ENCODE measurements at regions not wholly inside any gene's neighbourhood (a gene's known extent, or its start where the extent isn't known, plus 50 kb on each side); places are given as distances from the start of the nearest gene placed in this dataset.
"Not testable (repeated sequence)": the region's sequence is repeated elsewhere in the genome, so short reads cannot be mapped to it uniquely, and the experiment has no call there.

DNA sequence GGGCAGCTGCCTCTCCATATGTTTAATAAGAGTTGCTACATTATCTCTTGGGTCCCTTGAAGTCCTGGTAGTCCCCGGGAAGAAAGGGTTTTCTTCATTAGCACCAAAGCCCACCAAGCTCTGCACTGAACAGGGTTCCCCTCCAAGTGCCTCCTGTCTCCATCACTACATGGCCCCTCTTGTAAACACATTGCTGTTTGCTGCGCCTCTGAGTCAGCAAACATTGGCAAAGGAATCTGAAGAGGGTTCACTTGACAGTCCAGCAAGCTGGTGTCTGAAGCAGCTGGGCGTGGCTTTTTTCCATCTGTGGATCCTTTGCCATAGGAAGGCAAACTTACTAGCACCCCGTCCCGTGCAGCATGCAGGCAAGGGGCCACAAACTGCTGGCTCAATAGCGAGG lies 82.8 kb downstream of the TEX51 start:
- Mint-ChIP-seq H3K36me3 (no peaks in the 10 kb centered on the region), H3K4me1 (no peaks in the 10 kb centered on the region), H3K27ac (no peak overlapping the region), H3K9me3 (no peaks in the 10 kb centered on the region), H3K4me3 (no peak overlapping the region)
- ATAC-seq = no peak
- no peak for DNase-seq (ENCODE audit: low spot score in 2 of 2)

DNA sequence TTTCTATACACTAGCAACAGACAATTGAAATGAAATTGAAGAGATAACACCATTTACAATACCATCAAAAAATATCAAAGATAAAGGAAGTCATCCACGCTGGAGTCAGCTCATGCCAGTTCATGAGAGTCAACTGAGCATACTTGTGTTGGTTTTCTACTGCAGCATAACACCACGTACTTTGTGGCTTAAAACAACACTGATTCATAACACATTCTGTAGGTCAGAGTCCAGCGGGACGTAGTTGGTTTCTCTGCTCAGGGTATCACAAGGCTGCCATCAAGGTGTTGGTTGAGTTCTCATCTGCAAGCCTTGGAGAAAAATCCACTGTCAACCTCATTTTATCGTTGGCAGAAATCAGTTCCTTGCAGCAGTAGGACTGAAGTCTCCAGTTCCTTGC lies 84.2 kb downstream of the TEX51 start:
- H3K9me3 Mint-ChIP-seq = no peaks in the 10 kb centered on the region
- no peak overlapping the region for H3K27ac Mint-ChIP-seq
- H3K4me3 Mint-ChIP-seq = no peak overlapping the region
- DNase-seq (ENCODE audit: low spot score in 2 of 2) (no peak), ATAC-seq (no peak)
- H3K4me1 Mint-ChIP-seq = no peaks in the 10 kb centered on the region
- H3K36me3 Mint-ChIP-seq = no peaks in the 10 kb centered on the region

DNA sequence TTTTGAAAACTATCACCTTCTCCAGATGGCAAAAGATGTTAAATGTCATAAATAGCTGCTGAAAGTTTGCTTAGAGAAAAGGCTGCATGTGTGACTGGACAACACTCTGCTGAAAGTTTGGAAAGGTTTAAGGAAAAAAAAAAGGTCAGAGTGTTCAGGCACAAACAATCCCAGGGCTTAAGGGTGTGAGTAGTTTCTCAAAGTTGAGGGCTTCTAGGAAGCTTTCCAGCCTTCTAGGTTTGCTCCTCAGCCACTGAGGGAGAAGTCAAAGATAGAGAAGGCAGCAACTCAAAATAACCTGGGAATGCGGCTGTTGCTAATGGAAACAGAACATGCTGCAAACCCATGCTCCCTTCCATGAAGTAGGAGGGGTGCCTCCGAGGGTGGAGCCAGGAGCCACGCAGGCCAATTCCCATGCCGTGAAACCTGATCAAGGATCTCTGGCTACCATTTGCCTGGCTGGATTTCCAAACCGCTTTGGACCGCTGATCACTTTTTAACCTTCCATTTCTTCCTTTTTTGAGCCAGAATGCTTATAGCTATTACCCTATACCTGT lies 88.0 kb downstream of the TEX51 start:
- no peak overlapping the region for H3K4me3 Mint-ChIP-seq
- no peak overlapping the region for H3K27ac Mint-ChIP-seq
- no peak for ATAC-seq
- no peaks in the 10 kb centered on the region for H3K36me3 Mint-ChIP-seq
- no peaks in the 10 kb centered on the region for H3K9me3 Mint-ChIP-seq
- DNase-seq (ENCODE audit: low spot score in 2 of 2) = no peak
- no peaks in the 10 kb centered on the region for H3K4me1 Mint-ChIP-seq

DNA sequence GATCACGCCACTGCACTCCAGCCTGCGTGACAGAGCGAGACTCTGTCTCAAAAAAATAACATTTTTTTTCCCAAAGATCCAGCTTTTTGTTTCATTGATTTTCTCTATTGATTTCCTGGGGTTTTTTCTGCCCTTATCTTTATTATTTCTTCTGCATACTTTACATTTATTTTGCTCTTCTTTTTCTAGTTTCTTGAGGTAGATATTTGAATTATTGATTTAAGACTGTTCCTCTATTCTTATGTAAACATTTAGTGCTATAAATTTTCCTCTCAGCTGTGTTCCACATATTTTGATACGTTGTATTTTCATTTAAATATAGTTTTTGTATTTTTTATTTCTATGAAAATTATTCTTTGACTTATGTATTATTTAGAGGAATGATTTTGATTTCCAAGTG lies 89.8 kb downstream of the TEX51 start:
- ATAC-seq (no peak), DNase-seq (ENCODE audit: low spot score in 2 of 2) (no peak)
- no peak overlapping the region for H3K27ac Mint-ChIP-seq
- no peaks in the 10 kb centered on the region for H3K9me3 Mint-ChIP-seq
- H3K4me1 Mint-ChIP-seq = no peaks in the 10 kb centered on the region
- H3K36me3 Mint-ChIP-seq = no peaks in the 10 kb centered on the region
- H3K4me3 Mint-ChIP-seq = no peak overlapping the region

DNA sequence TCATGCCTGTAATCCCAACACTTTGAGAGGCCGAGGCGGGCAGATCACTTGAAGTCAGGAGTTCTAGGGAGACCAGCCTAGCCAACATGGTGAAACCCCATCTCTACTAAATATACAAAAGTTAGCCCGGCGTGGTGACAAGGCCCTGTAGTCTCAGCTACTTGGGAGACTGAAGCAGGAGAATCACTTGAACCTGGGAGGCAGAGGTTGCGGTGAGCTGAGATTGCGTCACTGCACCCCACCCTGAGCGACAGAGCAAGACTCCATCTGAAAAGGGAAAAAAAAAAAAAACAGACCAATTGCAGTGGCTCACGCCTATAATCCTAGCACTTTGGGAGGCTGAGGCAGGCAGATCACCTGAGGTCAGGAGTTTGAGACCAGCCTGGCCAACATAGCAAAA lies 90.4 kb downstream of the TEX51 start:
- not testable (repeated sequence) for ATAC-seq; H3K4me1 Mint-ChIP-seq; H3K9me3 Mint-ChIP-seq; DNase-seq (ENCODE audit: low spot score in 2 of 2); H3K36me3 Mint-ChIP-seq; H3K27ac Mint-ChIP-seq; H3K4me3 Mint-ChIP-seq

DNA sequence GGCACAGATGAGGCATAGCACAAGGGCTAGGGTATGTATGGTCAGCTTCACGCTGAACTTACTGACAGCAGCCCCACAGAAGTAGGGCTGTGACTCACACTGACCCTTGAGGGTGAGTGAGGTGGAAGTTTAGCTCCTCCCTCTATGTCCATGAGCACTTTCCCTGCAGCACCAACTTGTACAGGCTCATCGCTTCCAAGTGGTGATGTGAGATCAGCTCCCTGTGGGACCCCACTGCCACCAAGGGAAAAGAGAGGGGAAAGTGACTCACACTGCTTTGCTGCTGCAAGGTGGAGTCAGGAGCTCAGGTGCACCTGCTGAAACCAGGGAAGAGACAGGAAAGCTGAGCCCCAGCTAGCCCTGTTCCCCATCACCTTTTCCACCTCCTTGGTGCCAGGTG lies 91.5 kb downstream of the TEX51 start:
- ATAC-seq (no peak), DNase-seq (ENCODE audit: low spot score in 2 of 2) (peak in 1 of 2 donors; percentile 18)
- no peaks in the 10 kb centered on the region for H3K9me3 Mint-ChIP-seq
- H3K36me3 Mint-ChIP-seq = no peaks in the 10 kb centered on the region
- no peak overlapping the region for H3K27ac Mint-ChIP-seq
- no peaks in the 10 kb centered on the region for H3K4me1 Mint-ChIP-seq
- H3K4me3 Mint-ChIP-seq = no peak overlapping the region

DNA sequence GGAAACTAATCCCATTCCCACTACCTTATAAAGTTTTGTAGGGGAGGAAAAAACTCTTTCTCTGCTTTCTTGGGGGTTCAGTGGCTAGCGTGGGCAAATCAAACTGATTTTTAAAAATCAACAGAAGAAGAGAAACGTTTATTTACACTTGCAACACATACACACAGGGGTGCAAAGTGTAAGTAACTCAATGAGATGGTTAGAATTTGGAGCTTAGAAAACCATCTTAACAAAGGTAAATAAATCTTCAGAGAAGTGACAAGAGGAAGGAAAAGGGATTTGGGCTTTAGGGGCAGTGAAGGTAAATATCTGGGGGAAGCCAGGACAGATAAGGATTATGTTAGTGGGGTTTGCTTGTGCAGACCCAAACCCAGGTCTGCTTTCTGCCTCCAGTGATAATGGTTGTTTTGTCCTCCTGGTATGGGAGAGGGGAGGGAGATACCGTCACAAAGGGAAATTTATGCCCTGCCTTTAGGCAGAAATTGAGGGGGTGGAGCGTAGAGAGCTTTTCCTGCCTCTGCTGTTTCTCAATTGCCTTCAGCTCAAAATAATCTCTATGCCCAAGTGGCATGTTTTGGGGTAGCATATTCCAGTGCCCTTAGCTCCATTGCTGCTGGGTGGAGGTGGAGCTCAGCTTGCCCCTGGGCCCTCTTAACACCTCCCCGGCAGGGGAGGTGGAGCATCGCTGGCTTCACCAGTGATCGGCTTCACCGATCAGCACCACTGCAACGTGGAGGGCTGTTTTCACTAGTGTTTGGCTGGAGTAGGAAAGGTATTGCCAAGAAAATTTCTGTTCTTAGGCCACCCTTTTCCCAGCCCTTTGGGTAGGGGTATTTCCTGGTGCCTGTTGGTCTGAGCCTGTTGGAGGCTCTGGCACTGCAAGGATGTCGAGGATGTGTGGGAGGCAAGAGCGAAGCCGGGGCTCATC lies 92.2 kb downstream of the TEX51 start:
- no peak overlapping the region for H3K4me3 Mint-ChIP-seq
- DNase-seq (ENCODE audit: low spot score in 2 of 2) (peak in 1 of 2 donors; percentile 29), ATAC-seq (no peak)
- H3K4me1 Mint-ChIP-seq = no peaks in the 10 kb centered on the region
- no peaks in the 10 kb centered on the region for H3K36me3 Mint-ChIP-seq
- H3K27ac Mint-ChIP-seq = no peak overlapping the region
- no peaks in the 10 kb centered on the region for H3K9me3 Mint-ChIP-seq

DNA sequence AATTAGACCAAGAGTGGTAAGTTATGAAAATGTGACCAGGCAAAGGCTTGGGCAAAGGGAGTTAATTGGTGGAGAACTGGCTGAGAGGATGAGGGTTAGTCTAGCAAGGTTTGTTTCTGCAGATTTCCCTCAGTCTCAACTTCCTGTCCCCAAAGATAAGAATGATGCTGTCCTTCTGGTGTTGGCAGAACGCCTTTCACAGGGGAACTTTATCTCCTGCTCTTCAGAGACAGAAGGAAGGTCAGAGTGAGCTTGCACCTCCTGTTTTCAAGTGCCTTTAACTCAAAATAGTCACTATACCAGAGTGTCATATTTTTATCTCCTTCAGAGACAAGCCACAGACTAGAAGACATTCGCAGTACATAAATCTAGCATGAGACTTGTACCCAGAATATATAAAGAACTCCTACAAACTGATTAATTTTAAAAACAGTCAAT lies 95.7 kb downstream of the TEX51 start:
- H3K4me1 Mint-ChIP-seq = no peaks in the 10 kb centered on the region
- ATAC-seq = no peak
- DNase-seq (ENCODE audit: low spot score in 2 of 2) = no peak
- no peaks in the 10 kb centered on the region for H3K9me3 Mint-ChIP-seq
- no peak overlapping the region for H3K4me3 Mint-ChIP-seq
- H3K27ac Mint-ChIP-seq = no peak overlapping the region
- H3K36me3 Mint-ChIP-seq = no peaks in the 10 kb centered on the region

DNA sequence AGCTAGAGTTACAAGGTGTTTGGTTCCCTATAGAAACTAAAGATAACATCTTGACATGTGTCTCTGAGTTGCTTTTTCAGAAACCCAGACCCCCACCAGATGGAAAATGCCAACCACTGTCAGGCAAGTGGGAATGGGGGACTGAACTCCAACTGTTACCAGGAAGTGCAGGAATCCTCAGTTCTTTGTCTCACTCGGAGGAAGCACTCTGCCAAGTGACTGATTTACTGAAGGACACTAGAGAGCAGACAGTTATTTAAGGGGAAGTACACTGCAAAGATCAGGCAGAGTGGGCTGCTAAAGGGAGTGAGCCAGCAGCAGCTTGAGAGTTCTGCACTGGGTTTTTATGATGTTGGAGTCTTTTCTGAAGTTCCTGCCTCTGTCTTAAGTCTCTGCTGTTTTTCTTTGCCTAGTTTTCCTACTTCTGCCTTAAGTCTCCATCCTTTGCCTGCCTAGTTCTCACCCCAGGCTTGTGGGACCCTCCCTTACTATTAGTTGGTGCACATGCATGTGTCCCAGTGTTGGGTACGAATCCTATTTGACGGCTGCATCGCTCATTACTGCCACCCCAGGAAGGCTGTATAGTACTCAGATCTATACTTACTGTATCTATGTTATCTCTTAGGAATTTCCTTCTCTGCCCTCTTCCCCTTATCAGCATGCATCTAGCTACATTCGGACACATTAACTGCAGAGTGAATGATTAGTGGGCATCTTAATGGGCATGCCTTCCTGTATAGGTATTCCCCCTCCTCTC lies 97.1 kb downstream of the TEX51 start:
- DNase-seq (ENCODE audit: low spot score in 2 of 2) (no peak), ATAC-seq (no peak)
- no peak overlapping the region for H3K27ac Mint-ChIP-seq
- peaks cover 3% of the 10 kb centered on the region for H3K4me1 Mint-ChIP-seq
- H3K36me3 Mint-ChIP-seq = no peaks in the 10 kb centered on the region
- no peaks in the 10 kb centered on the region for H3K9me3 Mint-ChIP-seq
- H3K4me3 Mint-ChIP-seq = no peak overlapping the region

DNA sequence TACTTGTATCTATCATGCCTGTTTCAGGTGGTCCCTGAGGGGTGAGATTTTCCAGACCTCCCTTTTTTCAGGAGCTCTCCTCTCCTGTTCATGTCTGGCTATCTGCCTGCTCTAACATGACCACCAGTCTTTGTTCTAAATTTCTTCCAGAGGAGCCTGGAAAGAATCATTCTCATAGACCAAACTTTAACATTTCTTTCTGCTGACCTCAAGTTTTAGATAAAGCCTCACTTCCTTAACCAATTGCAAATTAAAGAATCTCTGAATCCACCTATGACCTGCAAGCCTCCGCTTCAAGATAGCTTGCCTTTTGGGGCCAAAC lies 97.6 kb downstream of the TEX51 start:
- Mint-ChIP-seq H3K4me3 (no peak overlapping the region), H3K9me3 (no peaks in the 10 kb centered on the region), H3K27ac (no peak overlapping the region), H3K4me1 (peaks cover 7% of the 10 kb centered on the region), H3K36me3 (no peaks in the 10 kb centered on the region)
- ATAC-seq = no peak
- DNase-seq (ENCODE audit: low spot score in 2 of 2) = no peak
